CD4-positive, alpha-beta T cell treated with Interleukin-6 for 4 hours (primary cell): ENCODE measurements at regions not wholly inside any gene's neighbourhood (a gene's known extent, or its start where the extent isn't known, plus 50 kb on each side); places are given as distances from the start of the nearest gene placed in this dataset.

ENCODE experiments used
- DNase-seq: peaks from one replicate; pipeline ENCODE4 v3.0.0-alpha.2; 2020; ENCODE audit warnings: mixed read lengths

- DNase-seq, result no peak
These were observed 622.3 kb upstream of the PLXNA2 start for GRCh38 chr1:208866386-208866955.

GRCh38 chr1:208868554-208868953, 624.4 kb upstream of the PLXNA2 start:
- no peak for DNase-seq

GRCh38 chr1:208874915-208875314, 630.7 kb upstream of the PLXNA2 start:
- no peak for DNase-seq

DNA sequence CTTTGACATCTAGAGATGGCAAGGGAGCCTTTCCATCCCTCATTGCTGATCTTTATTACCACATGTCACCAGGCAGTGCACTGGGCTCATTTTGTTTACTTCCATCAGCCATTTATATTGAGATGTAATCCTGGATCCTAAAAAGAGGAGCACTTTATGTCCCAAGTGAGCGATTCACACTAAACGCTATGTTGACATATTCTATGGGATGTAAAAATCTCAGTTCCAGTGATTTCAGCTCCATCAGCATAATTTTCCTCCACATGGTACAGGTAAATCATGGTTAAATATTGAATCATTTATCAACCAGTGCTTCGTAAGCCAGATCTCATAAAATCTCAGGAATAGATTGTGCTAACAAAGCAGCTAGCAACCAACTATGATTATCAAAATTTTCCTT, 634.8 kb upstream of the PLXNA2 start:
- no peak for DNase-seq

DNA sequence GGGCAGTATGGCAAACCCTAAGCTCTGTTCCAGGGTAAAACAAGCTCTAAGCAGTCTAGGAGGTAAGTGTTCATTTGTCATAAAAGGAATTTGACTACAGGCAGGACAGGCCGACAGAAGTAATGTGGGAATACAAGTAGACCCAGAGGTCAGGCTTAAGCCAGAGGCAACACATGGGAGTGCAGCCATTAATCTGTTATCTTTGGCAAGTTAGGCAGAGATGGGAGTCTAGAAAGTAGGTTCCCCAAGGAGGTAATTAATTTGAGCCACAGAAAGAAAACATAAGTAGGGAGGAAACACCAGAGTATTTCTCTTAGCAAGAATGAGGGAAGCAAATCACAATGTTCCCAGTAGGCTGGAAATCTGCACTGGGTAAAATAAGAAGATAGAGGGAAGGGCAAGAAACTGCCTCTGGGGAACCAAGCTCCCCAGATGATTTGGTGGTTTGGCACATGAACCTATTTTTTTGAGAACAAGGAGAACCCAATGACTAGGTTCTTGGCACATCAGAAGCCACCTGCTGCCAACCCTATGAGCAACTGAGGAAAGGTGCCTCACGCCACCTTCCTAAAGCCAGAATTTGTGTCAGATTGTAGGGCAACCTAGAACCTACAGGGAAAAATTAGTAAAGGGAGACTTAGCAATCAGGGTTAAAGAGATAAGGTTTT, 636.4 kb upstream of the PLXNA2 start:
- DNase-seq, result no peak

- DNase-seq, result no peak
These were observed 640.9 kb upstream of the PLXNA2 start for GRCh38 chr1:208885060-208885459.

DNA sequence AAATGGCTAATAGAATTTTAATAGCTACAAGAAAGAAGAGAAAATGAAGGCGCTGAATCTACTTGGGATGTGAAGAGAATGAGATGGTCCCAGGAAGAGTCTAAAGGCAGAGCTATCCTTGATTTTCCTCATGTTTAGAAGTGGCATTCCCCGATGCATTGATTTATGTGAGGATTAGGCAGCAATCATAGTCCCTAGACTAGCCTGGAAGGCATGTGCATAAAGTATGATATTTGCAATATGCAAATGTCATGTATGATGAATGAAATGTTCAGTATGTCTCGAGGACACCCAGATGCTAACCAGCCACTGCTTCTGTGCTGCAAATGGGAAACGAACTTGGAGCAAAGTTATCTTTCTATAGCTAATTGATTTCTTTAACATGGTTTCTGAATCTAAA, 641.5 kb upstream of the PLXNA2 start:
- DNase-seq, result no peak

DNA sequence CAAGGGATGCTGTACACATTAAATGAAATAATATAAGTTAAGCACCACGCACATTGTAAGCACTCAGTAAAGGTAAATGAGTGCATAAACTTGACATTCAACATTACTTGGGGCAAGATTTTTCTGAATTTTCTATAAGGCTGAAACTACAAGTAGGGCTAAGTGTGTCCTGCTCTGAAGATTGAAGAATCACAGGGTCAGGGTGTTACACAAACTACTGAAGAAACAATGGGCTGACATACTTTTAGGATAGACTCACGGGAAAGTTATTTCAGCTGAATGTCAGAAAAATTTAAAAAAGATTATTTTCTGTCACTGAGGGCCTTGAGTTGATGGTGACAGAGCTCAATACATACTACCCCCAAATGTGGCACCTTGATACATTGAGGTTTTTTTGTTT, 644.2 kb upstream of the PLXNA2 start:
- no peak for DNase-seq

- no peak for DNase-seq
These were observed 648.0 kb upstream of the PLXNA2 start for GRCh38 chr1:208892147-208892546.

DNA sequence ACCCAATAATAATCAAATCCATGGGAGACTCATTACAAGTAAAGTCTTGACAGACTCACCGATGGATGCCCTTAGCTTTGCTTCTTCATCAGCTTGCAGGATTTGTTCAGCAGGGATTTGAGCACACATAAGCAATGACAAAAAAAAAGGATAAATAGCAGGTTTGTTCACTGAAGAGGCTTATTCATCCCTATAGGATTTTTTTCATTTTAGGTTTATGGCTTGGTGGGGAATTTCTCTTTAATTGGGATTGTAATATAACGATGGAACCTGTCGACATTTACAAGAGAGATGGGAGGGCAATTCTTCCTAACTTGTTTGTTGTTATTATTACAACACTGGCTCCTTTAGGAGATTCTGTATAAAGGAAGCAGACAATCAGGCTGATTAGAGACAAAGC, 649.1 kb upstream of the PLXNA2 start:
- no peak for DNase-seq

GRCh38 chr1:208895181-208895580, 651.0 kb upstream of the PLXNA2 start:
- DNase-seq, result no peak

GRCh38 chr1:208895820-208896219, 651.6 kb upstream of the PLXNA2 start:
- no peak for DNase-seq

GRCh38 chr1:208896768-208897167, 652.6 kb upstream of the PLXNA2 start:
- no peak for DNase-seq

DNA sequence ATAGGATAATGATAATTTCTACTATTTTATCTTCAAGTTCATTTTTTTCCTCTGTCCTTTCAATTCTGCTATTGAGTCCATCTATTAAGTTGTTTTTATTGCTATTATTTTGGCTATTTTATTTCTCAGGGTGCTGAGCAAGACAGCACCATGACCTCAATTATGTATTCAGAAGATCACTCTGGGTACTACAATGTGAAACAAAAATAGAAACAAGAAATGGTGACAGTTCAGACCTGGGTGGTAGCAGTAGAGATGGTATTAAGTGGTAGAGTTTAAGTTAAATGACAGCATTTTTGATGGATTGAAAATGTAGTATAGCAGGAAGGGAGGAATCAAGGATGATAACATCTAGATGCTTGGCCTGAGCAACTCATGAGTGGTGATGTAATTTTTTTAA, 655.3 kb upstream of the PLXNA2 start:
- DNase-seq, result no peak

GRCh38 chr1:208903251-208903905, 659.2 kb upstream of the PLXNA2 start:
- no peak for DNase-seq

GRCh38 chr1:208907790-208908189, 663.6 kb upstream of the PLXNA2 start:
- DNase-seq, result no peak

DNA sequence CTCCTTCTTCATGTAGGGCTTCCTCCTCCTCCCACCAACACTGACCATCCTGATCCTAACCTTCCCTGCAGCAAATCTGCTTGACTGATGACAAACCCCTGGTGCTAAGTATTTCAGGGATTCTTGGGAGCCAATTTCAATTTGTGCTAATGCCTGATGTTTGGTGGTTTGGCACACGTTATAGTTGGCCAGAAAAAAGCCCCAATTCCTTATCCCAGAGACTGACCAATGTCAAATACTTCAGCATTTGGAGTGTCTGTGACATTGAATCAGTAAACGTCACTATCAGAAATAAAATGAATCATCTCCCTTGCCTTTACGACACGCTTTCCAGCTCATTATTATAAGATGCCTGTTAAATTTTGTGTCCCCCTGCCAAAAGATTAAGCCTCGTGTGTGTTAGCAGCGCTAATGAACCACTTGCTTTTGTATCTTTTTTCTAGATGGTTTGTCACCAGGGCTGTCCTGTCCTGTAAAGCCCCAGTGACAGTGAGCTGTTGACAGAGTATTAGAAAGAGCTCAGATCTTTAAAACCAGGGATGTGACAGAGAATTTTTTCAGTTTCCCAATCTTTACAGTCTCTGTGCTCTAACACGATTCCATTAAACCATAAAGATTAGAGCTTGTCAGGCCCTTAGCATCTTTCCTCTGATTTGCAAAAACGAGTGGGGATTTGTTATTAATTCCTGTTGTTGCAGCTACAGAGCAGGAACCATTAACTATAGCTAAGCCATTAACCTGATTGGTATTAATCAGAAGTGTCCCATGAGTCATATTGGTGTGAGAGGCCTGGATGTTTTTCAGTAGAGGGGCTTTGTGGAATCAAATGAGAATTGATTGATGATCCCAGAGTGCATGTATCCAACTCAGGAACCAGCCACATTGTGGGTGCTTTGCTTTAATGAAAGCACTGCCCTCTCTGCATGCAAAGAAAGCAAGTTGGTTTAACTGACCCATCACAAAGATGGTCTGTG, 665.1 kb upstream of the PLXNA2 start:
- DNase-seq, result no peak

DNA sequence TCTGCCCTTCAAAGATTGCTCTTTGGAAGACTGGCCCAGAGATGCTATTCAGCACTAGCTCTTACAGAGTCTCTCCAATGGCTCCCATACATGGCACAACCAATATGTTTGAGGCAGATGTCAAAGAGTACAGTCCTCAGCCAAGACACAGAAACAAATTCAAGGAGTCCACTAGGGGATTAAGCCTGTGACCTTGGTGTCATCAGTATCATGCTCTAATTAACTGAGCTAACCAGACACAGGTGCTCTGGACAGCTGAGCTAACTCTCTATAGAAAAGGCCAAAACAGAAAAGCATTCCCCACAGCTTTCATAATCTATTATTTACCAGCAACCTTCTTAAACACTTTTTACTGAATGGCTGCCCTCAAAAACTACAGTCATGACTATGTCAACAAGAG, 666.0 kb upstream of the PLXNA2 start:
- no peak for DNase-seq

DNA sequence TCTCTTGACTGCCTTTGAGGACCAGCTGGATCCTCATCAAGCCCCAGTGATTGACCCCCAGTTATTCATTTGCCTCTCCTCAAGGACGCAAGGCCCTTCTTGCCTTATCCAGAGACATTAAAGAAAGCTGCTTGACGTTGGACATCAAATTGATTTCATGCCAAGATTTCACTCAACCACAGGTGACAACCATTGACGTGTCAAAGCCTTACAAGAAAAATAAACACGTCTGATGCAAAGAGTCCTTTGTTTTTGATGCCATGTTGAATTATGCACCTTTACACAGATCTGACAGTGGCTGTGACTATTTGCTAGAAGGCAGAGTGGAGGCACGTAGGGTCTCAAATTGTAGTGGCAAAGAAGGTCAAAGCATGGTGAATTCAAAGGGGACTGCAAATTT, 666.2 kb upstream of the CAMK1G start:
- no peak for DNase-seq

GRCh38 chr1:208917723-208918122, 665.8 kb upstream of the CAMK1G start:
- DNase-seq, result no peak

- no peak for DNase-seq
These were observed 665.4 kb upstream of the CAMK1G start for GRCh38 chr1:208918160-208918559.

DNA sequence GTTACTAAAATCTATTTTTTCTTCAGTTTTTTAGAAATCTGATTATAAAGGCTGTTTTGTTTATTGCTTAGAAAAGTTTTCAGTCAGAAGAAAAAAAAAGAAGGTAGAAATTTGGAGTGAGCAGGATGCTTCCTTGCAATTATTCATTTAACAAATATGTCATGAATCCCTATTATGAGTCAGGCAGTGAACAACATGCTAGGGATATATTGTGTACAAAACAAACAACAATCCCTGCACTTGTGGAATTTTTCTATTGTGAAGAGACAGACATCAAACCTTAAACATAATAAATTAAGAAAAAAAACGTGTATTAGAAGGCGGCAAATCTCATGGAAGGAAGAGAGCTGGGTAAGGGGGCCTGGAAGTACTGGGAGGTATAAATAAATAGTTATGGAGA, 664.1 kb upstream of the CAMK1G start:
- no peak for DNase-seq

- DNase-seq, result no peak
These were observed 662.3 kb upstream of the CAMK1G start for GRCh38 chr1:208921259-208921658.
